K562 (cell line): ENCODE measurements at regions not wholly inside any gene's neighbourhood (a gene's known extent, or its start where the extent isn't known, plus 50 kb on each side); places are given as distances from the start of the nearest gene placed in this dataset.

Source experiments
- CBX1 ChIP-seq: sonication (generic); IDR thresholded peaks from 2 replicates; pipeline ENCODE4 v1.6.1; 2016; ENCODE audit warnings: antibody characterized with exemption, low read depth, mild to moderate bottlenecking
- HDAC6 ChIP-seq: IDR thresholded peaks from 2 replicates; pipeline ENCODE4 v1.6.1; 2012; ENCODE audit warnings: low read depth, mild to moderate bottlenecking, control low read depth, inconsistent platforms, low read length, moderate library complexity
- KLF10 ChIP-seq: fragments of 250-450 bp; sonication (Bioruptor Pico); IDR thresholded peaks from 2 replicates; pipeline ENCODE4 v1.6.1; 2021; ENCODE audit warnings: matching md5 sums
- TGIF2 ChIP-seq: sonication (generic); formaldehyde crosslinking; IDR thresholded peaks from 2 replicates; pipeline ENCODE4 v1.8.1; 2022; ENCODE audit warnings: mild to moderate bottlenecking, missing genetic modification reagents, moderate library complexity
- WHSC1 ChIP-seq: IDR thresholded peaks from one replicate; pipeline ENCODE4 v1.6.1; 2012; ENCODE audit warnings: low read length, control low read depth, inconsistent platforms
- ZNF134 ChIP-seq: fragments of 250-450 bp; sonication (Bioruptor Pico); conservative IDR thresholded peaks from 2 replicates; pipeline ENCODE4 v1.4.0; 2020
- TF ChIP-seq, protein P1 (sequence below), 2 experiments: fragments of 450-650 bp; IDR thresholded peaks; 2 replicates each; pipeline ENCODE4 v1.6.1; 2018; ENCODE audit warnings: mild to moderate bottlenecking in 2 of 2, low read depth in 1 of 2; ENCODE audit not compliant: partially characterized antibody in 2 of 2
- TF ChIP-seq, protein P2 (sequence below): sonication (generic); formaldehyde crosslinking; IDR thresholded peaks from 2 replicates; pipeline ENCODE4 v1.8.0; 2023; ENCODE audit warnings: missing genetic modification reagents, mild to moderate bottlenecking, borderline replicate concordance

DNA sequence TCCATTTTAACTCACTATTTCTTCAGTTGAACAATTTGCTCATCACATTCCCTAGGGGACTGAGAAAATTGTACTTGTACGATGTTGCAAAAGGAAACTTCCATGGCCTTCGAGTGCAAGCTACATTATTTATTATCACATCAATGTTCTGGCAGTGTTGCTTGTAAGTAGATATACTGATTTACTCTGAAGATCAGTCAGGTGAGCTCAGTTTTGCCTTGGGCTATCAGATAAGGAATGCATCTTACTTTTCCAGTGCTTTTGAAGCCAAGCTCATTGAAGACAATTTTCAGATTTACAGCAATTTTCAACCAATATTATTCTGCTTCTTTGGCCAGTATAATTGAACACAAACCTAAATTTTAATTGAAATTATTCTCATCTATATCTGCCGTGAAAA is 1296.9 kb downstream of the RAPGEF2 start (continued):
- TF ChIP-seq, protein P1, sequence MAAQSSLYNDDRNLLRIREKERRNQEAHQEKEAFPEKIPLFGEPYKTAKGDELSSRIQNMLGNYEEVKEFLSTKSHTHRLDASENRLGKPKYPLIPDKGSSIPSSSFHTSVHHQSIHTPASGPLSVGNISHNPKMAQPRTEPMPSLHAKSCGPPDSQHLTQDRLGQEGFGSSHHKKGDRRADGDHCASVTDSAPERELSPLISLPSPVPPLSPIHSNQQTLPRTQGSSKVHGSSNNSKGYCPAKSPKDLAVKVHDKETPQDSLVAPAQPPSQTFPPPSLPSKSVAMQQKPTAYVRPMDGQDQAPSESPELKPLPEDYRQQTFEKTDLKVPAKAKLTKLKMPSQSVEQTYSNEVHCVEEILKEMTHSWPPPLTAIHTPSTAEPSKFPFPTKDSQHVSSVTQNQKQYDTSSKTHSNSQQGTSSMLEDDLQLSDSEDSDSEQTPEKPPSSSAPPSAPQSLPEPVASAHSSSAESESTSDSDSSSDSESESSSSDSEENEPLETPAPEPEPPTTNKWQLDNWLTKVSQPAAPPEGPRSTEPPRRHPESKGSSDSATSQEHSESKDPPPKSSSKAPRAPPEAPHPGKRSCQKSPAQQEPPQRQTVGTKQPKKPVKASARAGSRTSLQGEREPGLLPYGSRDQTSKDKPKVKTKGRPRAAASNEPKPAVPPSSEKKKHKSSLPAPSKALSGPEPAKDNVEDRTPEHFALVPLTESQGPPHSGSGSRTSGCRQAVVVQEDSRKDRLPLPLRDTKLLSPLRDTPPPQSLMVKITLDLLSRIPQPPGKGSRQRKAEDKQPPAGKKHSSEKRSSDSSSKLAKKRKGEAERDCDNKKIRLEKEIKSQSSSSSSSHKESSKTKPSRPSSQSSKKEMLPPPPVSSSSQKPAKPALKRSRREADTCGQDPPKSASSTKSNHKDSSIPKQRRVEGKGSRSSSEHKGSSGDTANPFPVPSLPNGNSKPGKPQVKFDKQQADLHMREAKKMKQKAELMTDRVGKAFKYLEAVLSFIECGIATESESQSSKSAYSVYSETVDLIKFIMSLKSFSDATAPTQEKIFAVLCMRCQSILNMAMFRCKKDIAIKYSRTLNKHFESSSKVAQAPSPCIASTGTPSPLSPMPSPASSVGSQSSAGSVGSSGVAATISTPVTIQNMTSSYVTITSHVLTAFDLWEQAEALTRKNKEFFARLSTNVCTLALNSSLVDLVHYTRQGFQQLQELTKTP (IDR thresholded peaks at IDR 0.05; ENCODE audit: low read depth in 1 of 2, partially characterized antibody in 2 of 2): no peak
- TF ChIP-seq WHSC1 (no peak), TGIF2 (CRISPR knock-in tag) (no peak), ZNF134 (CRISPR knock-in tag) (no peak), KLF10 (CRISPR knock-in tag) (no peak), CBX1 (no peak), HDAC6 (no peak)
- TF ChIP-seq, protein P2, sequence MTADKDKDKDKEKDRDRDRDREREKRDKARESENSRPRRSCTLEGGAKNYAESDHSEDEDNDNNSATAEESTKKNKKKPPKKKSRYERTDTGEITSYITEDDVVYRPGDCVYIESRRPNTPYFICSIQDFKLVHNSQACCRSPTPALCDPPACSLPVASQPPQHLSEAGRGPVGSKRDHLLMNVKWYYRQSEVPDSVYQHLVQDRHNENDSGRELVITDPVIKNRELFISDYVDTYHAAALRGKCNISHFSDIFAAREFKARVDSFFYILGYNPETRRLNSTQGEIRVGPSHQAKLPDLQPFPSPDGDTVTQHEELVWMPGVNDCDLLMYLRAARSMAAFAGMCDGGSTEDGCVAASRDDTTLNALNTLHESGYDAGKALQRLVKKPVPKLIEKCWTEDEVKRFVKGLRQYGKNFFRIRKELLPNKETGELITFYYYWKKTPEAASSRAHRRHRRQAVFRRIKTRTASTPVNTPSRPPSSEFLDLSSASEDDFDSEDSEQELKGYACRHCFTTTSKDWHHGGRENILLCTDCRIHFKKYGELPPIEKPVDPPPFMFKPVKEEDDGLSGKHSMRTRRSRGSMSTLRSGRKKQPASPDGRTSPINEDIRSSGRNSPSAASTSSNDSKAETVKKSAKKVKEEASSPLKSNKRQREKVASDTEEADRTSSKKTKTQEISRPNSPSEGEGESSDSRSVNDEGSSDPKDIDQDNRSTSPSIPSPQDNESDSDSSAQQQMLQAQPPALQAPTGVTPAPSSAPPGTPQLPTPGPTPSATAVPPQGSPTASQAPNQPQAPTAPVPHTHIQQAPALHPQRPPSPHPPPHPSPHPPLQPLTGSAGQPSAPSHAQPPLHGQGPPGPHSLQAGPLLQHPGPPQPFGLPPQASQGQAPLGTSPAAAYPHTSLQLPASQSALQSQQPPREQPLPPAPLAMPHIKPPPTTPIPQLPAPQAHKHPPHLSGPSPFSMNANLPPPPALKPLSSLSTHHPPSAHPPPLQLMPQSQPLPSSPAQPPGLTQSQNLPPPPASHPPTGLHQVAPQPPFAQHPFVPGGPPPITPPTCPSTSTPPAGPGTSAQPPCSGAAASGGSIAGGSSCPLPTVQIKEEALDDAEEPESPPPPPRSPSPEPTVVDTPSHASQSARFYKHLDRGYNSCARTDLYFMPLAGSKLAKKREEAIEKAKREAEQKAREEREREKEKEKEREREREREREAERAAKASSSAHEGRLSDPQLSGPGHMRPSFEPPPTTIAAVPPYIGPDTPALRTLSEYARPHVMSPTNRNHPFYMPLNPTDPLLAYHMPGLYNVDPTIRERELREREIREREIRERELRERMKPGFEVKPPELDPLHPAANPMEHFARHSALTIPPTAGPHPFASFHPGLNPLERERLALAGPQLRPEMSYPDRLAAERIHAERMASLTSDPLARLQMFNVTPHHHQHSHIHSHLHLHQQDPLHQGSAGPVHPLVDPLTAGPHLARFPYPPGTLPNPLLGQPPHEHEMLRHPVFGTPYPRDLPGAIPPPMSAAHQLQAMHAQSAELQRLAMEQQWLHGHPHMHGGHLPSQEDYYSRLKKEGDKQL (CRISPR knock-in tag): no peak
